HG03039 (cell line): ENCODE measurements at regions not wholly inside any gene's neighbourhood (a gene's known extent, or its start where the extent isn't known, plus 50 kb on each side); places are given as distances from the start of the nearest gene placed in this dataset.
"Not testable (repeated sequence)": the region's sequence is repeated elsewhere in the genome, so short reads cannot be mapped to it uniquely, and the experiment has no call there.

Experiments
- ATAC-seq: cut with Tn5 transposase; IDR thresholded peaks from one replicate; pipeline ENCODE4 v1.9.1; 2021; ENCODE audit warnings: mild to moderate bottlenecking, moderate library complexity; ENCODE audit not compliant: unreplicated experiment

DNA sequence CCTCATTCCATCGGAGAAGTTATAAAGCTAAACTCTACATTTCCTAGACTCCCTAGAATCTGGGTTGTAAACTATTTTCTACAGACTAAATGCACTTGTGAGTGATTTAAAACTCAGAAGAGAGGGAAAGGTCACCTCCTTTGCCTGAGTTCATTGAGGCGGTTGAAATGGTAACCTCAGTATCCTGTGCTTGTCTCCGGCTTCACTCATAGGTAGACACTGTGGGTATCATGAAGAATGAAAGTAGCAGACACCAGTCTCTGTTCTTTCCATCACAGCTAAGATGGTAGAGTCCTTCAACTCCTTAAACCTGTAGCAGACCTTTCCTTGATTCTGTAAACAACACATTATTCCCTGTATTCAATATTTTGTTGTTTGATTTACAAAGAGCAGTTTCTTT lies 291.3 kb upstream of the ANKRD50 start:
- no peak for ATAC-seq

DNA sequence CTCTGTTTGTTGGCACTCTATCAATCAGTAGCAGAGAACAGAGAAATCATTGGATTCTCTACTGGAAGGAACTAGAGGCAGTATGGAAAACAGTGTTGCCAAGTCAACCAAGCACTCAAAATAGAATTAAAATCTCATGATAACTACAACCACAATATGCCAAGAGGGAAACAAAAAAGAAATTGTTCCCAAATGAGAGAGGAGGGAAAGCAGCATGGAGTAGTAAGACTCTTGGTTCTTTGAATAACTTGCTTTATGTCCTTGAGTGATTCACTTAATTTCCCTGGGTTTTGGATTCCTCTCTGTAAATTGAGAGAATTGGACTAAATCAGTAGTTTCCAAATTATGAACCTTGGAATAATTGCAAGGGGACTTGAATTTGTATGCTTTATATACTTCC lies 285.5 kb upstream of the ANKRD50 start:
- ATAC-seq = no peak

DNA sequence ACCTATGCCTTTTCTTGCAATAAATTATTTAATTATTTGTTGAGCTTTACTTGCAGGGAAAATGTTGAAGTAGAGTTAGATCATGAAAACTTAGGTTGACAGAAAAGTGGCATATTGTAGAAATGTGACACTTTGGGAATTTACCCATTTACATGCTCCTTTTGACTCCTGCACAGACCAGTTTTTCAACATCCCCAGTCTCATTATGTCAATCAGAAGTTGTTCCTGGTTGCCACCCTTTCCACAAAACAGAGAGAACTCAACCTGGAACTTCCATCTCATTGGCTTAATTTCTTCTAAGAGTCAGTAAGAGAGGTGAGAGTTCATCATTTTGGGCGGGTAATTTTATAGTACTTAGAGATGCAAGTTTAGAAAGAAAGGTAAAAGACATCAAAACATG lies 284.6 kb upstream of the ANKRD50 start:
- no peak for ATAC-seq

DNA sequence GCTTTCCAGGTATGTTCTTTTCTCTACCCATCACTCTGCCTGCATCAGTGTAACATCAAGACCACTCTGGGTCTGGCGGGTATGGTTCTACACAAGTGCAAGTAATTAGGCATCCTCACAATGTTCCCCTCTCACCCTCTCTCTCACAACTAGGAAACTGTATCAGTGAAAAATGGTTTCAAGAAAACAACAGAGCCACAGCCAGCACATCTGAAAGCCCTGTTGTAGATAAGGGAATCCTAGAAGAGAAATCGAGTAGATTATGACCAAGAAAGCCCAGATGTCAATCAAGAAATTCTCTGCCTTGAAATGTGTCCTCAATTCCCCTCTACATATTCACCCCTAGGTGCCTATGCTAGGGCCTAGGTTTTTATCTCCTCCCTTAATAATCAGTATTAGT lies 281.3 kb upstream of the ANKRD50 start:
- no peak for ATAC-seq

DNA sequence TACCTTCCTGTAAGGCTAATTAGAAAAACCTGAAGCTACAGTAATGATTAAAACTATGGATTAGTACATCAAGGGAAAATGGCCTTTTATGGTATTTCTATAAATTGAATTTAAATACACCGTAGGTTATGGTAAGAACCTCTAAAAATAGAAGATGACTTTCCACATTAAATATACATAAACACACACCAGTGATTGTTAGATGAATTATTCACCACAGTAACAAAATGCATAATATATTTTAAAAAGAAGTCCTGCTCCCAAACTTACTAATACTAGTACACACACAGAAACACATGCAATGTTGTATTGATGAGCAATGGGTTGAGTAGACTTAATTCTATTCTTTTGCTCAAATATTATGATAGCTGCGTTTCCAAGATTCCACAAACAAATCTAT lies 277.9 kb upstream of the ANKRD50 start:
- no peak for ATAC-seq

DNA sequence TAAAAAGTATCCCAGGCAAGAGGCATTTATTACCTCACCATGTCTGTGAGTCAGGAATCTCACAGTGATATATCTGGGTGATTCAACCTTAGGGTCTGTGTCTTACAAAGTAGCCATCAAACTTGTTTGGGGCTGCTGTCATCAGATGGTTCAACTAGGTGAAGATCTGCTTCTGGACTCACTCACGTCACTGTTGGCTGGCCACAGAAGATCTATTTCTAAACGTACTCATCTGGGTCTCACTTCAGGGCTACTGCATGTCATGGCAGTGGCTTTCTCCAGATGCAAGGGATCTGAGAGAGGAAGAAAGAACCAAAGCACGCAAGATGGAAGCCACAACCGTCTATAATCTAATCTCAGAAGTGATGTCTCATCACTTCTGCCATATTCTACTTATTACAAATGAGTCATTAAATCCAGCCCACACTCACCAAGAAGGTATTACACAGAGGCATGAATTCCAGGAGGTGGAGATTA lies 267.8 kb upstream of the ANKRD50 start:
- ATAC-seq = no peak

DNA sequence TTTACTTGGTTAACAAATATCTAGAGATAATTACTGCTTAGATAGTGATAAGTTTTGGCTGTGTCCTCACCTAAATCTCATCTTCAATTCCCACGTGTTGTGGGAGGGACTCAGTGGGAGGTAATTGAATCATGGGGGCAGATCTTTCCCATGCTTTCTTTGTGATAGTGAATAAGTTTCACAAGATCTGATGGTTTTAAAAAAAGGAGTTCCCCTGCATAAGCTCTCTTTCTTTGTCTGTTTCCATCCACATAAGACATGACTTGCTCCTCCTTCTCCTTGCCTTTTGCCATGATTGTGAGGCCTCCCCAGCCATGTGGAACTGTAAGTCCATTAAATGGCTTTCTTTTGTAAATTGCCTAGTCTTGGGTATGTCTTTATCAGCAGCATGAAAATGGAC lies 266.0 kb upstream of the ANKRD50 start:
- not testable (repeated sequence) for ATAC-seq

DNA sequence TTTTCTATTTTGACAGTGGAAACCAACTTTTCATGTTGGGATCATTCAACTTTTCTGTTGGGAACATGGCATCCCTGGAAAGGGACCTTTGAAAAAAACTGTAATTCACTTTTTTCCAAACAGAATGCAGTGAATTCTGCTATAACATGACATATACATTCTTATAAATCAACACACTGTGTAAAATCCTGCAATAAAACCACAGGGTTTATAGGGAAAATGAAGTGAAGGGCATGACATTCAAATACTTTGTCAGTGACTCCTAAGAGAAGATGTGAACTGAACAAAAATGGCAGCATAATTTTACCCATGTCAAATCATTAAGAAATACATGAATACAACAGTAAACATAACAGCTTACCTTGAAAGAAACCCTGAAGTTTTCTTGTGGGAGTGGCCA lies 264.5 kb upstream of the ANKRD50 start:
- ATAC-seq = no peak

DNA sequence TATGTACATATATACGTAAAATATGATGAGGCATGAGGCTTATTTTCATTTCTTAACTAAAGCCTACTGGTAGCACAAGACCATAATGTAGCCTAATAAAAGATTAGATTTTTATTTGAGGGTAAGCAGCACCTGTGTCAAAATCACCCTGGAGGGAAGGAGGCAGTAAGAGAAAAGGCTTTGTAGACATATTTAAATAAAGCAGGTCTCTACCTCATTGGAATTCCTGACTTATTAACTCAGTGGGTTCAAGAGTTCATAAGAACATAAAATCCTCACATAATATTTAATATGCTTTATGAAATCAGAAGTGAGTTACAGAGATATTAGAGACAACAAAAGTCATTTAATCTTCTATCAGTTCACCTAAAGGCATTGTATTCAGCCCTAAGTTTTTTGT lies 261.6 kb upstream of the ANKRD50 start:
- no peak for ATAC-seq

DNA sequence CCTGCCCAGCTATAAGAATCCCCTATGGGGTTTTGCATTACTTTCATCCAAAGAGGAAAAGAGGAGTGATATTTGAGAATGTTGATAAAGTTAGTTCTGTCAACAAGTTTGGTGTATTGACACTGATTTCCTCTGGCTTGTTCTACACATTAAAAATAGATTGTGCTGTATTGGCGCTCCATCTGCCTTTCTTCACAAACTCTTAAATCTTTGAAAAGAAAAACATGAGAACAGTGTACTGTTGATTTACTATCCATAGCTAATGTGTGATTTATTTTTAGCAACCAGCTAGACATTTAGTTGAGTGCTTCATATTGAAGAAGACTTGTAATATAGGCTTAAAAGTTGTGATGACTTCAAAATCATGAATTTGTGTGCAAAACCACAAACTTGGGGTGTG lies 261.2 kb upstream of the ANKRD50 start:
- ATAC-seq = no peak

DNA sequence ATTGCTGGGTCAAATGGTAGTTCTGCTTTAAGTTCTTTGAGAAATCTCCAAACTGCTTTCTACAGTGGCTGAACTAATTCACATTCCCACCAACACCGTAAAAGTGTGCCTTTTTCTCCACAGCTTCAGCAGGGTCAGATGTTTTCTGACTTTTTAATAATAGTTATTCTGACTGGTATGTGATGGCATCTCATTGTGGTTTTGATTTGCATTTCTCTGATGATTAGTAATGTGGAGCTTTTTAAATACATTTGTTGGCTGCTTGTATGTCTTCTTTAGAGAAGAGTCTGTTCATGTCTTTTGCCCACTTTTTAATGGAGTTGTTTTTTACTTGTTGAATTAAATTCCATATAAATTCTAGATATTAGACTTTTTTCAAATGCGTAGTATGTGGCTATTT lies 257.5 kb upstream of the ANKRD50 start:
- ATAC-seq = no peak

DNA sequence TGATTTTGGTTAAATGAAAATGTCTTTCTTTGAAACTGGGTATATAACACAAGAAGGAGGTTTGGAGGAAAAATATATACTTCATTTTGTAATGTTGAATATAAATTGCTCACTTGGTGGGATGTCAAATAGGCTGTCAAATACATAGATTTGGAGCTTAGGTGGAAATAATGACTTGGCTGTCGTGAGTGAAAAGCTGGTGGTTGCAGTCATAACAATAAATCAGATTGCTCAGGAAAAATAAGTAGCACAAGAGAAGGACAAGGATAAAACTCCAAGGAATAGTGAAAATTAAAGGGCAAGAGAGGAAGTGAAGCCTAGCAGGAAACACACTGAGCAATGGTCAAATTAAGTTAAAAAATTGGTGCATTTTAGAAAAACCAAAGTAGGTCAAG lies 253.0 kb upstream of the ANKRD50 start:
- no peak for ATAC-seq

DNA sequence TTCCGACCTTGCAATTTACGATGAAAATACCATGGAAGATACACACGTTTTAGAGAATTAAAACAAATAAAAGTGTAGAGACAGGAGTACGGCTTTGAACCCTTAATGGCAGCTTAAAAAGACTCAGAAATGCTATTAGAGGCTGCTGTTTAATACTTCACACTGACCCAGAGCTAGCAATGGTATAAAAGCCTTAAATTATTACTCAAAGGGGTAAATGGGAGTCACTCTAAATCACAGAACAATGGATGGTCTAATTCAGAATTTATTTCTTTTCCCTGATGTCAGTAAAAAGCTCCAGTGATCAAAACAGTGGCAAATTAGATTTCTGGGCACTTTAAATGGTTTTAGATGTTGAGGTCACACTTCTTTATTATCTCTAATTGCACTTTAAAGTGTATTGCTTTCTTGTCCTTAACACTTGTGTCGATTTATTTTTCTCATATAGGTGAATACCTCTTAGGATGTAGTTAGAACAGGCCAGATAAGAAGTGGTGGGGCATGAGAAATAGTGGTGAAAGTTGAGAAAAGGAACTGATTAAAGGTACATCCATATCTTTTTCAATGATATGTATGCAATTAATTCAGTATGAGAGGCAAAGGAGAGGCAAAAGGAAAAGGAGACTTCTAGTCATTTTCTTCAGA lies 252.4 kb upstream of the ANKRD50 start:
- no peak for ATAC-seq

DNA sequence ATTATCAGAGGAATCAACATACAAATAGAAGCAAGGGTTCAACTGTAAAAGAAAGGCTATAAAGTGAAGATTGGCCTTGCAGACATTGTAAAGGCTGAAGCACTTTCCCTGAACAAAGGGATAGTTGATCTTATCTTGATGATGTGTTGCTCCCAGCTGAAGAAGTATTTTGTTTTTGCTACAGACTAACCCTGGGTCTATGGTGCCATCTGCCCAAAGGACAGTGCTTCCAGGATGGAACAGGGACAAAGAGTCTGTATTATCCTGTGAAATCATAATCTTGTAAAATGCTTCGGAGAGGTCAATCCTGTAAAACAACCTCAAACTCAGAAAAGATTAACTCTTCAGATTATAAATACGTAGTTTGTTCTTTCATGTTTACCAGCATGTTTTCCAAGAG lies 251.7 kb upstream of the ANKRD50 start:
- ATAC-seq = no peak

DNA sequence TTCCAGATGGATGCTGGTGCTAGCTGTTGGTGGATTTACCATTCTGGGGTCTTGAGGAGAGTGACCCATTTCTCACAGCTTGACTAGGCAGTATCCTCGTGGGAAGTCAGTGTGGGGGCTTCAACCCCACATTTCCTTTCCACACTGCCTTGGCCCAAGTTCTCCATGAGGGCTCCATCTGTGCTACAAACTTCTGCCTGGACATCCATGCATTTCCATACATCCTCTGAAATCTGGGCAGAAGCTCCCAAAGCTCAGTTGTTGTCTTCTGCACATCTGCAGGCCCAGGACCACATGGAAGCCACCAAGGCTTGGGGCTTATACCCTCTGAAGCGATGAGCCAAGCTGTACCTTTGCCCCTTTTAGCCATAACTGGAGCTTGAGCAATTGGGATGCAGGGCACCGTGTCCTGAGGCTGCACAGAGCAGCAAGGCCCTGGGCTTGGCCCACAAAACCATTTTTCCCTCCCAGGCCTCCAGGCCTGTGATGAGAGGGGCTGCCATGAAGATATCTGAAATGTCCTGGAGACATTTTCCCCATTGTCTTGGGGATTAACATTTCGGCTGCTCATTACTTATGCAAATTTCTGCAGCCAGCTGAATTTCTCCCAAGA lies 248.7 kb upstream of the ANKRD50 start:
- ATAC-seq = no peak

DNA sequence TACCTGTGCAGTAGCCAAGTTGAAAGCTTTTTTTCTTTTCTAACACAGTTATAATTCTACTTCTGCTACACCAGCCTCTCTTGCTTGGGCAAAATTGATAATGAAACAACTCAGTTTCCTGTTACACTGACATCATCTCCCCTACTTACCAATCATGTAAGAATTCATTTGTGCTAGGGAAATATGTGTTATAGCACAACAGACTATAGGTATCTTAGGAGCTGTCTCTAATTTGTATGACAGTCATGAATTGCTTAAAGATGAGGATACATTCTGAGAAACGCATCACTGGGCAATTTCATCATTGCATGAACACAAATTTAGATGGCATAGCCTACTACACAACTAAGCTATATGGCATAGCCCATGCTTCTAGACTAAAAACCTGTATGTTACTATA lies 246.3 kb upstream of the ANKRD50 start:
- ATAC-seq = no peak

DNA sequence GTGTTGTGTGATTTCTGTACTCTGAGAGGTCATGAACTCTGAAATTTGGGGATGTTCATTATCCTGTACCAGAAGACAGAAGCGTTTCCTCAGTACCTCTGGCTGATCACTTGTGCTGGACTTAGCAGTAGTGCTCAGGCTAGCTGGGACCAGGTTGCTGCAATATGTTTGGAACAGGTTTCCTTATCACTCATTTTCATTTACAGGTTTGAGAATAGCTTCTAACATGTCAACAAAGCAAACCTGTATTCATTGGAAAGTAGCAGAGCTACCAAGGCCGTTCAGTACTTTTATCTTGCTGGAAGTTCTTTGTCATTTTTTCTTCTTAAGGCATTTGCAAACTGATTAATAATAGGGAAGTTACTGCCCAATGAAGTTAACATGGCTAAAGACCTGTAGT lies 242.9 kb upstream of the ANKRD50 start:
- ATAC-seq = no peak

DNA sequence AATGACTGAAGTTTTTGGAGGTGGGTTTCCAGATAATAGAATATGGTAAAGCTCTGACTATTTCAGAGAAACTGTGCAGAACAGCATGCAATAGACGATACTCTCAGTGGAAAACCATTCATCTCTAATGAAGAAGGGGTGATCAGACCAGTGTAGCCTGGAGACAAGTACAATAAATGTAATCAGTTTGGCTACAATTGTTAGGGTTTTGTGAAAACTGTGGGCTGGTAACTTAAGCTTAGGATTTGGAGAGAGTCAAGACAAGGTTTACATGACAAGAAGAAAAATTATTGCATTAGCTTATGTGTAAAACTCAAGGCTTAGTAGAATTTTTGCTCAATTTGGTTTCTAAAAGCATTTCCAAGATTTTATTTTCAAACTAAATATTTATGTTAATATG lies 241.5 kb upstream of the ANKRD50 start:
- ATAC-seq = no peak

DNA sequence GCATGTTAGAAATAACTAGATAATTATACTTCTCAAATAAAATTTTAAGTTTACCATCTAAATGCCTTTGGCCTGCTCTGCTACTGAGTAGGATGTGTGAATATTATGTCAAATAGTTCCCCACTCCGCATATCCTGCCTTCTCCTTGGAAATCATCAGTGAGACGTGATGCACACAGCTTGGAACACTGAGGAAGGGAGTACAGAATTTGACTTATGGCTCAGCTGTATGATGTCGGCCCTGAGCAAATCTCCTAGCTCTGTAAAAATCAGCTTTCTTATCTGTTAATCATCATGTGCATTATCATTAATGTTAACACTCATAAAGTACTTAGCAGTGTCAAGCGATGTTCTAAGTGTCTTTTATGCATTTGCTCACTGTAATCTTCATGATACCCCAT lies 241.0 kb upstream of the ANKRD50 start:
- no peak for ATAC-seq

DNA sequence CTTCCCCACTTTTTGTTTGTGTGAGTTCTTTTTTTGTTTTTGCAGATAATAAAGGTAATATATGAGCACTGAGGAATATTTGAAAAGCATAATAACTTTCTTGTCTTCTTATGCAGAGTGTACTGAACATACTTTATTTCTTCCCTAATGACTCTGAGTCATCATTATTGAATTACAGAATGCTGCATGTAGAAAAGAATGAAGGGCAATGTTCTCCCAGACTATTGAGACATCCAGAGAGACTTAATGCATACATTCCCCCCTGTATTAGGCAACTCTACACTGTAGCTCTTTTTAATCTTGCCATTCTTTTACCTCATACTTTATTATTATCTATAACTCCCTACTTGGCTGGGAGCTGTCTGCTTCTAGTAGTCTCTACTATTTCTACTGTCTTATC lies 240.5 kb upstream of the ANKRD50 start:
- no peak for ATAC-seq

DNA sequence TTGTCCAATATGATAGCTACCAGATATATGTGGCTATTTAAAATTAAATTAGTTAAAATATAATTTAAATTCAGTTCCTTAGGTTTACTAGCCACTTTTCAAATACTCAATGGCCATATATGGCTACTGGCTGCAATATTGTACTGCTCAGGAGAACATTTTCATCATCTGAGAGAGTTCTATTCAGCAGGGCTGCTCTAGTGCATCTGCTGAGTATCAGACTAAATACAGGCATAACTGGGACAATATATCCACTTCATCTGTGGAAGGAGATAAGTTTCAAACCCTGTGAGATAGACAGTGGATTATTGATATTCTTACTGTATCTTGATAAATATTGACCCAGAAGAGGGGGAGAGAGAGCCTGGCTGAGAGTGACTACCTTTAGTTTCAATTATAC lies 240.1 kb upstream of the ANKRD50 start:
- ATAC-seq = no peak

DNA sequence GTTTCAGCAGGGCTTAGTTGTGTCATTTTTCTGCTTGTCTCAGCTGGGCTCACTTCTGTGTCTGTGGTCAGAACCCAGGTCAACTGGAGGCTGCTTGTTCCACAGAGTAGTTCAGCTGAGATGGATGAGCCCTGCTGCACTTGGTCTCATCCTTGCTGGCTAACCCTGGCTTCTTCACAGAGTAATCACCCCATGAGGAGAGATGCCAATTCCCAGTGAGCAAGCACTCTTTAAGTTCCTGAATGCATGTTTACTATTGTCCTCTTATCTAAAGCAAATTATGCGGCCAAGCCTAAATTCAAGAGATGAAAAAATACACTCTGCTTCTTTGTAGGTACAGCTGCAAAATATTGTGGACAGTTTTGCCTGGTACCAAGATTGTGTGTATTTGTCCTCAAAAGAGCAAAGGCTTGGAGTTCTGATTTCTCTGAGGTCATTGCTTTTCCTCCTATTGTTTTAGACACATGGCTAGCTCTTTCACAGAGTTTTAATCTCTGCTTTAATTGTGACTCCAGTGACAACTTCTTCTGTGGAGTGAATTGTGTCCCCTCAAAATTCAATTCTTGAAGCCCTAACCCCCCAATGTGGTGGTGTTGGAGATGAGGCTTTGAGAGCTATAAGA lies 236.6 kb upstream of the ANKRD50 start:
- no peak for ATAC-seq
